ENCODE measurements at regions not wholly inside any gene's neighbourhood (a gene's known extent, or its start where the extent isn't known, plus 50 kb on each side); places are given as distances from the start of the nearest gene placed in this dataset.

- Histone ChIP-seq H3K9ac (ENCODE audit: low read length) (no peak overlapping the region), H3K4me1 (ENCODE audit: low read length) (no peaks in the 10 kb centered on the region), H3K9me3 (ENCODE audit: insufficient read depth, low read length) (no peaks in the 10 kb centered on the region), H3K27me3 (ENCODE audit: low read depth, low read length) (no peaks in the 10 kb centered on the region), H3K36me3 (replicated peaks; ENCODE audit: low read depth, low read length) (no peaks in the 10 kb centered on the region), H3K79me2 (ENCODE audit: low read length) (no peaks in the 10 kb centered on the region), H3K27ac (ENCODE audit: low read length) (no peak overlapping the region), H3K4me2 (ENCODE audit: low read length) (no peak overlapping the region), H2AFZ (ENCODE audit: low read depth, low read length) (no peak overlapping the region), H3K4me3 (ENCODE audit: low read length) (no peak overlapping the region), H4K20me1 (ENCODE audit: insufficient read depth, low read length) (no peaks in the 10 kb centered on the region)
- TF ChIP-seq, protein P1, sequence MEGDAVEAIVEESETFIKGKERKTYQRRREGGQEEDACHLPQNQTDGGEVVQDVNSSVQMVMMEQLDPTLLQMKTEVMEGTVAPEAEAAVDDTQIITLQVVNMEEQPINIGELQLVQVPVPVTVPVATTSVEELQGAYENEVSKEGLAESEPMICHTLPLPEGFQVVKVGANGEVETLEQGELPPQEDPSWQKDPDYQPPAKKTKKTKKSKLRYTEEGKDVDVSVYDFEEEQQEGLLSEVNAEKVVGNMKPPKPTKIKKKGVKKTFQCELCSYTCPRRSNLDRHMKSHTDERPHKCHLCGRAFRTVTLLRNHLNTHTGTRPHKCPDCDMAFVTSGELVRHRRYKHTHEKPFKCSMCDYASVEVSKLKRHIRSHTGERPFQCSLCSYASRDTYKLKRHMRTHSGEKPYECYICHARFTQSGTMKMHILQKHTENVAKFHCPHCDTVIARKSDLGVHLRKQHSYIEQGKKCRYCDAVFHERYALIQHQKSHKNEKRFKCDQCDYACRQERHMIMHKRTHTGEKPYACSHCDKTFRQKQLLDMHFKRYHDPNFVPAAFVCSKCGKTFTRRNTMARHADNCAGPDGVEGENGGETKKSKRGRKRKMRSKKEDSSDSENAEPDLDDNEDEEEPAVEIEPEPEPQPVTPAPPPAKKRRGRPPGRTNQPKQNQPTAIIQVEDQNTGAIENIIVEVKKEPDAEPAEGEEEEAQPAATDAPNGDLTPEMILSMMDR (IDR thresholded peaks at IDR 0.05; ENCODE audit: low read depth, low read length), result no peak
- TF ChIP-seq EZH2phosphoT487 (IDR thresholded peaks at IDR 0.05; ENCODE audit: low read depth), result no peak
These were observed 73.1 kb upstream of the ANKRD50 start for GRCh38 chr4:124785645-124786044.

GRCh38 chr4:124783847-124784246 lies 71.3 kb upstream of the ANKRD50 start:
- Histone ChIP-seq H3K9ac (ENCODE audit: low read length) (no peak overlapping the region), H3K4me3 (ENCODE audit: low read length) (no peak overlapping the region), H3K79me2 (ENCODE audit: low read length) (no peaks in the 10 kb centered on the region), H3K36me3 (replicated peaks; ENCODE audit: low read depth, low read length) (no peaks in the 10 kb centered on the region), H3K27me3 (ENCODE audit: low read depth, low read length) (no peaks in the 10 kb centered on the region), H3K4me2 (ENCODE audit: low read length) (no peak overlapping the region), H2AFZ (ENCODE audit: low read depth, low read length) (no peak overlapping the region), H3K9me3 (ENCODE audit: insufficient read depth, low read length) (no peaks in the 10 kb centered on the region), H3K4me1 (ENCODE audit: low read length) (no peaks in the 10 kb centered on the region), H3K27ac (ENCODE audit: low read length) (no peak overlapping the region), H4K20me1 (ENCODE audit: insufficient read depth, low read length) (no peaks in the 10 kb centered on the region)
- TF ChIP-seq, protein P1 (IDR thresholded peaks at IDR 0.05; ENCODE audit: low read depth, low read length), result no peak
- no peak for TF ChIP-seq EZH2phosphoT487 (IDR thresholded peaks at IDR 0.05; ENCODE audit: low read depth)

GRCh38 chr4:124777007-124777406 lies 64.5 kb upstream of the ANKRD50 start:
- Histone ChIP-seq H3K4me1 (ENCODE audit: low read length) (no peaks in the 10 kb centered on the region), H3K9ac (ENCODE audit: low read length) (no peak overlapping the region), H3K27ac (ENCODE audit: low read length) (no peak overlapping the region), H3K79me2 (ENCODE audit: low read length) (no peaks in the 10 kb centered on the region), H3K36me3 (replicated peaks; ENCODE audit: low read depth, low read length) (no peaks in the 10 kb centered on the region), H3K9me3 (ENCODE audit: insufficient read depth, low read length) (no peaks in the 10 kb centered on the region), H2AFZ (ENCODE audit: low read depth, low read length) (no peak overlapping the region), H4K20me1 (ENCODE audit: insufficient read depth, low read length) (no peaks in the 10 kb centered on the region), H3K4me3 (ENCODE audit: low read length) (no peak overlapping the region), H3K27me3 (ENCODE audit: low read depth, low read length) (no peaks in the 10 kb centered on the region), H3K4me2 (ENCODE audit: low read length) (no peak overlapping the region)
- TF ChIP-seq EZH2phosphoT487 (IDR thresholded peaks at IDR 0.05; ENCODE audit: low read depth), result no peak
- TF ChIP-seq, protein P1 (IDR thresholded peaks at IDR 0.05; ENCODE audit: low read depth, low read length), result no peak

- H3K79me2 ChIP-seq (ENCODE audit: low read length), result no peaks in the 10 kb centered on the region
- no peak overlapping the region for H3K9ac ChIP-seq (ENCODE audit: low read length)
- H3K27ac ChIP-seq (ENCODE audit: low read length), result no peak overlapping the region
- TF ChIP-seq EZH2phosphoT487 (IDR thresholded peaks at IDR 0.05; ENCODE audit: low read depth), result no peak
- TF ChIP-seq, protein P1 (IDR thresholded peaks at IDR 0.05; ENCODE audit: low read depth, low read length), result no peak
- no peaks in the 10 kb centered on the region for H3K9me3 ChIP-seq (ENCODE audit: insufficient read depth, low read length)
- H3K4me2 ChIP-seq (ENCODE audit: low read length), result no peak overlapping the region
- H3K27me3 ChIP-seq (ENCODE audit: low read depth, low read length), result no peaks in the 10 kb centered on the region
- no peaks in the 10 kb centered on the region for H3K36me3 ChIP-seq (replicated peaks; ENCODE audit: low read depth, low read length)
- H4K20me1 ChIP-seq (ENCODE audit: insufficient read depth, low read length), result no peaks in the 10 kb centered on the region
- no peak overlapping the region for H3K4me3 ChIP-seq (ENCODE audit: low read length)
- H2AFZ ChIP-seq (ENCODE audit: low read depth, low read length), result no peak overlapping the region
- H3K4me1 ChIP-seq (ENCODE audit: low read length), result no peaks in the 10 kb centered on the region
These were observed 56.2 kb upstream of the ANKRD50 start for GRCh38 chr4:124768596-124769365.

Data from OCI-LY3 (cell line).